Liver (tissue), 3 donors: ENCODE measurements at regions not wholly inside any gene's neighbourhood (a gene's known extent, or its start where the extent isn't known, plus 50 kb on each side); places are given as distances from the start of the nearest gene placed in this dataset.

Experiments used
- ATF3 ChIP-seq: IDR thresholded peaks from 2 replicates; pipeline ENCODE4 v1.6.1; 2016; ENCODE audit warnings: antibody characterized with exemption
- CTCF ChIP-seq: fragments of 150-350 bp; IDR thresholded peaks from 2 replicates; pipeline ENCODE4 v1.5.1; 2017; ENCODE audit warnings: improper control_type of control experiment, low read depth, low read length; ENCODE audit not compliant: missing input control
- EGR1 ChIP-seq, 2 donors: IDR thresholded peaks; 2 replicates each; pipeline ENCODE4 v1.6.1; 2016 to 2018; ENCODE audit warnings: antibody characterized with exemption in 2 of 2, low read depth in 2 of 2
- FOXA2 ChIP-seq: IDR thresholded peaks from 2 replicates; pipeline ENCODE4 v1.6.1; 2016; ENCODE audit warnings: antibody characterized with exemption
- HNF4G ChIP-seq: IDR thresholded peaks from 2 replicates; pipeline ENCODE4 v1.6.1; 2016; ENCODE audit warnings: antibody characterized with exemption
- JUND ChIP-seq, 2 donors: IDR thresholded peaks; 2 replicates each; pipeline ENCODE4 v1.6.1; 2016; ENCODE audit warnings: antibody characterized with exemption in 2 of 2
- MAX ChIP-seq: IDR thresholded peaks from 2 replicates; pipeline ENCODE4 v1.6.1; 2016; ENCODE audit warnings: antibody characterized with exemption
- RAD21 ChIP-seq, 2 donors: IDR thresholded peaks; 2 replicates each; pipeline ENCODE4 v1.6.1; 2016; ENCODE audit warnings: antibody characterized with exemption in 2 of 2, mild to moderate bottlenecking in 2 of 2
- REST ChIP-seq: IDR thresholded peaks from 2 replicates; pipeline ENCODE4 v1.6.1; 2016; ENCODE audit warnings: antibody characterized with exemption, mild to moderate bottlenecking
- SP1 ChIP-seq: IDR thresholded peaks from 2 replicates; pipeline ENCODE4 v1.6.1; 2018; ENCODE audit warnings: antibody characterized with exemption, mild to moderate bottlenecking
- TAF1 ChIP-seq: conservative IDR thresholded peaks from 2 replicates; pipeline ENCODE4 v1.6.1; 2016; ENCODE audit warnings: antibody characterized with exemption, mild to moderate bottlenecking
- YY1 ChIP-seq: IDR thresholded peaks from 2 replicates; pipeline ENCODE4 v1.6.1; 2016; ENCODE audit warnings: antibody characterized with exemption, mild to moderate bottlenecking
- ZBTB33 ChIP-seq: IDR thresholded peaks from 2 replicates; pipeline ENCODE4 v1.6.1; 2016; ENCODE audit warnings: antibody characterized with exemption
- donor health status: healthy.
- donor health status: healthy.

- TF ChIP-seq YY1 = no peak
- no peak for TF ChIP-seq CTCF
- no peak for TF ChIP-seq REST
- no peak for TF ChIP-seq RAD21 (IDR thresholded peaks at IDR 0.05)
- TF ChIP-seq EGR1 (IDR thresholded peaks at IDR 0.05; ENCODE audit: low read depth in 2 of 2) = no peak
- no peak for TF ChIP-seq JUND (IDR thresholded peaks at IDR 0.05)
- TF ChIP-seq ZBTB33 = no peak
- TF ChIP-seq SP1 = no peak
- no peak for TF ChIP-seq MAX
- no peak for TF ChIP-seq ATF3
- no peak for TF ChIP-seq FOXA2
- no peak for TF ChIP-seq HNF4G
- TF ChIP-seq TAF1 = no peak
These were observed 183.2 kb downstream of the UXS1 start for GRCh38 chr2:106010818-106011355.
